Inferior parietal cortex (tissue), 1 donor: ENCODE measurements at regions not wholly inside any gene's neighbourhood (a gene's known extent, or its start where the extent isn't known, plus 50 kb on each side); places are given as distances from the start of the nearest gene placed in this dataset.

Experiments
- DNase-seq: peaks from one replicate; pipeline ENCODE4 v3.0.0-alpha.2; 2016; ENCODE audit errors: extremely low spot score

DNA sequence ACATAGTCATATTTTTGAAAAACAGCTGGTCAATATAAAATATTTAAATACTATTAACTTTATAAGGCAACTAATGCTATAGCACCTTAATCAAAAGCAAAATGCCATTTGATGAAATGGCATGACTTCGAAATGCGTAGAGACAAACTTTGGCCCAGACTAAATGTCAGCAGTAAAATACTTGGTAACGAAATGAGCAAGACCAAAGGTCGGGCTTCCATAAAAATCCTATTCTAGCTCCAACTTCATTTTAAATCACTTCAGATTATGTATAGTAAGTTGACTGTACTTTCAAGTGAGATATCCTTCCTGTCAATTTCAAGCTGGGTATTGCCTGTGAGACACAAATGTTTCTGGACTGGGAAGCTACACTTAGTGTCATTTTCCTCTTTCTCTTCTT, 805.4 kb upstream of the ZNF608 start:
- no peak for DNase-seq

DNA sequence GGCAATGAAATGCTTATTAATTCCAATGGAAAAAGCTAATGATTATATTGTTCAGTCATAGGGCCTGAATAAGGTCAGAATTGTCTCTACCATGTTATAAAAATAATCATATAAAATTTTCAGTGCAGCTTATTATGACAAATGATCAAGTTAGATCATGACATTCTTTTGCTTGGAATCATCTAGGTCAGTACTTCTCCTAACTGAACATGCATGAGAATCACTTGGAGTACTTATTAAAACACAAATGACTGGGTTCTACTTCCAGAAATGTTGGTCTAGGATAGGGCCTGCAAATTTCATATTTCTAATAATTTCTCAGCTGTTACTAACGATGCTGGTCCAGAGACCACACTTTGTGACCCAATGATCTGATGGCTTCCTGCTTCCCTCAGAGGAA, 806.0 kb upstream of the ZNF608 start:
- DNase-seq = no peak

DNA sequence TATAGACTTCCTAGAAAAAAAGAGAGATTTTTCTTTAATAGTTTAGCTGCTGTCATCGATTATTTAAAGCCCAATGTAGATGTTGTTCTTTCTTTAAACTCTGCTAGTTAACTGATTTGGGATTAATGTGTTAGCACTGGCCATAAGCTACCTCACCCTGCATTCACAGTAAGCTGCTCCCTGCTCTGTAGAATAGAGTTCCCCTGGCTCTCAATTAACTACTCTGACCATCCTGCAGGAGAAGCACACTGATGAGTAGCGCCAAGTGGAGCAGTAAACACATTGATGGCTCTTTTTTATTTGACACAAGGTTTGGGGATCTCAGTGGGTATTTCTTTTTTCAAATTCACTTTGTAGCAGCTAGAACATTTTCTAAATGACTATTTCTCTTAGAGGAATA, 807.9 kb upstream of the ZNF608 start:
- DNase-seq = no peak

GRCh38 chr5:125555591-125555990, 809.2 kb upstream of the ZNF608 start:
- no peak for DNase-seq

GRCh38 chr5:125558016-125558415, 811.6 kb upstream of the ZNF608 start:
- DNase-seq = no peak

GRCh38 chr5:125558466-125558865, 812.0 kb upstream of the ZNF608 start:
- no peak for DNase-seq

DNA sequence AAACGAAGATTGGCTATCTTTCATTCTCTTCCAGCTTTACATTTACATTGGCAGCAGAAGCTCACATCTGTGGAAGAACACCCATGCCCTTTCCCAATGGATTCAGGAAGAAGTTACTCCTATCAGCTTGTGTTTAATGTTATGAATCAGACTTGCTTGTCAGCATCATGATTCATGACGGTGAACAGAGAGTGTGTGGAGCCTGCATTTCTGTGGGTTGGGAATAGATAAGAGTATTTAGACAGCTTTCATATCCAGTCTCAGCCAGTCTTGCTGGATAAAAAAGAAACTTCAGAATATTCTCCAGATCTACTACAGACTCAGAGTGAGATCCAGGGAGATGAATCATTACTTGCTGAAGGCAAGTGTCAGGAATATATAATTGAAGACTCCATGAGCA, 812.9 kb upstream of the ZNF608 start:
- DNase-seq = no peak

DNA sequence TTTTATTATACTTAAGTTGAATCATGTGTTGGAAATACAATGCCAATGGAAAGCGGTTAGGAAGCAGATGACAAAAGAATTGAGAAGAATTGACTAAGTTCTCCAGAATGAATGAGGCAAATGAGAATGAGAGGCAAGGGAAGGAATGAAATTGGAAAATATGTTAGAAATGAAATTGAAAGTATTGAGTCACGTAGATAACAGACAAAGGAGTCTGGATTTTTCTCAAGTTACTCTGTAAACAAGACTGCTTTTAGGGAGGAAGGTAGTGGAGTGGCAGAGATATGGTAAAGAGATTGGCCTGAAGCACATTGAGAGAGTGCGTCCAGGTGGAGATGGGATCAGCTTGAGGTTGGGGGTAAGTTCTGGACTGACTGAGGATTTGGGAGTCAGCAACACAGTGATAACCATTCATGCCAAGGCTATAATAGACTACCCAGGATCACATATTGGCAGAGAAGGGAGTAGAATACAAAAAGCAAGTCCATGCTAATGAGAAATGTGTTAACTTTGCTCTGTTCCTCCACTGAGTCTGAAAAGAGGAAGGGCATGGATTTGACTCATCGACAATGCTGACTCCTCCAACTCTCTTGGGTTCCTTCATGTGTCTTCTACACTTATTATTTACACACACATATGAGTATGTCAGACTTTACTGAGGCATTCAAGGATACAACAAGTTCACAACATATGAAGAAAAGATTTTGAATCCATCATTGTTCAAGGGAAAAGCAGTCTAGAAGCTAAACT, 814.2 kb upstream of the ZNF608 start:
- DNase-seq = no peak

DNA sequence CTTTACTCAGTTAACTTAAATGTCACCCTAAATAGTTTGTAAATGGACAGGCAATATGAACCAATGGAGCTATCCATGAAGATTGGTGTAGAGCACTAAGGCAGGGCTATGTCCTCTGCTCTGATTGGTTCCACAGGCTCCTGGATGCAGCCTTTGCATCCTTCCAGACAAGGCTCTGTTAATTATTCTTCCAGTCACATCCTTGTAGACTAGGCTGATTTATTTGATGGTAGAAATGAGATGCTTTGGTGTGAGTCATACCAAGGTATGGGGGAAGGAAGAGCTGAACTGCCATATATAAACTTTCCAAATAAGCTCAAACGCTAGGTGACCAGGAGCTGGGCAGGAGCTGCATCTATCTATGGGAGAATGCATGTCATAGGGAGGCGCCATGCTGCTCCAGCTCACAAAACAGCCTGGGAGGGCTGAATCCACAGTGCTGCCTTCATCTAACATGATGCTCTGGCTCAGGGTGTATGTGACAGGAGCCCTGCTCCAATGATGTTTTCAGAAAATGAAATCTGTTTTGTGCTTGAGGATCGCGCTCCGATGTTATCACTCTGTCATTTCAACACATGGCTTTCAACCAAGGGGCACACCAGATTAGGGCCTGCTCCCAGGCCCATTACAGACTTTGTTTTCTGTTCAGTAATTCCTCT, 818.0 kb upstream of the ZNF608 start:
- DNase-seq = no peak

GRCh38 chr5:125574491-125575044, 828.1 kb upstream of the ZNF608 start:
- no peak for DNase-seq

DNA sequence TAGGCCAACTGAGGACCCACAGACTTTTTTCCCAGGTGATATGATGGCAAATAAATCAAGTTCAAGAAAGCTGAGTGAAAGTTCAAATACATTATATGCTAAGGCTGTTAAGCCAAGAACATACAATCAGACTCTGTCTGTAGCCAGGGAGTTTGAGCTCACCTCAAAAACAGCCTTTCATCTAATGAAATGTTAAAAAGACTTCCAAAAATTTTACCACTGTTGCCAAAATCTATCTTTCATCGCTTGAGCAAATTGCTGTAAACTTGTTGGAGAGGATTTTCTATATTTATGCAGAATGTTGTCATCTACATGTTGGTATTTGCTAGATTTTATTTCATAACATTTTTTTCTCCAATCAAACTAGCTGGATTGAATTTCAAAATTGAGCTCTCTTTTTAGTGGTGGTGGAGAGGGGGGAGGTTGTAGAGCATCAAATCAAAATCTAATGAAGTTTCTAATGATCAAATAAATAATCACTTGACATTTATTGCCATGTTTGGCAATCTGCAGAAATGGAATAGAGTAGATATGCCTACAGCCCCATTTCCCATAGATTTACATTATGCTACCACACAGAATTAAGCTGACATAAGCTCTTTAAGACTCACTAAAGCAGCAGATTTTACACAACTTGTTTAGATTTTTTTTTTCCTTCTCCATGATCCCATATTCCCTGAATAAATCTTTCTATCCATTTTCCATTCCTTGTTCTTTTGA, 828.9 kb upstream of the ZNF608 start:
- no peak for DNase-seq

- DNase-seq = peak; percentile 67
Observed at GRCh38 chr5:125575891-125576505, 829.6 kb upstream of the ZNF608 start.

- DNase-seq = no peak
Observed at GRCh38 chr5:125576822-125577221, 830.4 kb upstream of the ZNF608 start.

DNA sequence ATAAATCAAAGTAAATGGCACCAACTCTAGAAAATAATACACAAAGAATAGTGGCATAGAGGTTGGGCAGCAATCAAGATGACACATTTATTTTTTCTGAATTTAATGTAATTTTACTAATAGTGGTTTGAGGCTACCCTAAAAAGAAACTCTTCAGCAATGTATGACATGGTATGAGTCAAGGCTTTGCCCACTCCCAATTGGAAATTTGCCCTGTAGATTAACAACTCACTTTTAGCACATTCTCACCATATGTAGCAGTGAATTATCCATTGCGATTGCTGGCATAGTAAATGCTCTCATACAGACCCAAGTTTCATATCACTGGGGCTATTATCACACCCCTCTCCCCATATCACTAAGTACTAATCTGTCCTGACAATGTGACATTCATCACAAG, 832.1 kb upstream of the ZNF608 start:
- DNase-seq = no peak

GRCh38 chr5:125579182-125579581, 832.7 kb upstream of the ZNF608 start:
- no peak for DNase-seq

GRCh38 chr5:125581311-125581710, 834.9 kb upstream of the ZNF608 start:
- DNase-seq = no peak

DNA sequence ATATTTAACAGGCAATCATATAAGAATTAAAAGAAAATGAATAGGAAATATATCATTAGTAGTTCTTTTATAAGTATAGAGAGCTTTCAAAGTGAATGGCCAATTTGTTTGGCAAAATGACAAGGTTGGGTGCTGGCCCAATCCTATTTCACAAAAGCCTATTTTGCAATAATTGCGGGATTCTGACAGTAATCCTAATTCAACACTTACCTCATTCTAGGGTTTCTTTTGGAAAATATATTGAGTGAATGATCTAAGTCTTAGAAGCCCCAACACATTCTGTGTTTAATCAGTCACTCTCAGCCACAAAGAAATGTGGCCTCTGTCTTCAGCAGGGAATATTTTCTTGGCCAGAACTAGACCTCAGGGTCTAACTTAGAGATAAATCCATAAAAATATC, 835.9 kb upstream of the ZNF608 start:
- DNase-seq = no peak

DNA sequence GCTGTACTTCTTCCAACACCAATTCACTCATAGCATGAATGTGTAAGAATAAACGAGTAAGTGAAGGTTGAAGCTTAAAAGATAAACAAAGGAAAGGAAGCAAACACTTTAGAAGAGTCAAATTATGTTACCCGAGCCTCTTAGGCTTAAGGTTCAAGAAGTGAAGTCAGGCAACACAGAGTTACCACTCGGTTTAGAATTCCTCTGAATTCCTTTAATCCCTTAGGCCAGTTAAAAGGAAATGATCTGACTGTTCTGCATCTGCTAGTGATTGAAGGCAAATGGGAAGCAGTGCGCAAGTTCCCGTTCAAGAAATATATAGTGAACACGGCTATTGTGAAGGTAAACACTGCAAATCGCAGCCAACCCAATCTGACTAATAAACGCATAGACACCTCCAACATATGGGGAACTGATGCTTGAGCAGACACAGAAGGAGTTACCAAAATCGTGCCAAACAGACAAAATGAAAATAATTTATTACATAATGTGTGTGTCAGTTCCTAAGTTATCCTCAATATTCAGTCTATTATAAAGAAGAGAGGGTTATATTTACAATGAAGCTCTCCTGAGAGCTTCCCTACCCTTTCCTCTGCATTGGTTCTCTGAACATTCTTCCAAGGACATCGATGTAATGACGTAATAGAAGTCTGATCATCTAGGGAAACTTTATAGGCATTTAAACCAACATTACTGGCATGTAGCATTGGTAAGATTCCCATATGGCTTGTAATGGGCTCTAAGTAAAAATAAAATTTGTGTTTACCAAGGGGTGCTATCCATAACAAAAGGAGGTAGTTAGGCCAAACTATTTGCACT, 837.1 kb upstream of the ZNF608 start:
- no peak for DNase-seq

GRCh38 chr5:125584140-125584520, 837.7 kb upstream of the ZNF608 start:
- no peak for DNase-seq

DNA sequence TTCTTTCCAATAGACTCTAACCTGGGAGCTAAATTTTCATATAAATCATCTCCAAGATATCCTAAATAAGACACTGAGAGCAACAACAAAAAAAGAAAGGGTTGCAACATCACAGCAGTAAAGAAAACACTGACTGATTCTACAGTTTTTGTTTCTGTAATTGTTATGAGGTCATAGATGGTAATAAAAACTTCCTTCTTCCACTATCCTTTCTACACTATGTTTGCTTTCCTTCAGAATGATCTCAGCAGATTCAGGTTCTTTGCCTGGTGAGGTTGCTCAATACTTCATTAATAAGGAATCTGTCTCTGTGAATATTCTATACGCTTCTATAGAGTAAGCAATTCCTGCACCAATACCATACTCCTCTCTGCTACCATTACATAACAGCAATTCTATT, 835.6 kb upstream of the GRAMD2B start:
- no peak for DNase-seq

- DNase-seq = no peak
Observed at GRCh38 chr5:125592856-125593255, 830.4 kb upstream of the GRAMD2B start.
